ENCODE measurements at regions not wholly inside any gene's neighbourhood (a gene's known extent, or its start where the extent isn't known, plus 50 kb on each side); places are given as distances from the start of the nearest gene placed in this dataset.
"Not testable (repeated sequence)": the region's sequence is repeated elsewhere in the genome, so short reads cannot be mapped to it uniquely, and the experiment has no call there.

DNA sequence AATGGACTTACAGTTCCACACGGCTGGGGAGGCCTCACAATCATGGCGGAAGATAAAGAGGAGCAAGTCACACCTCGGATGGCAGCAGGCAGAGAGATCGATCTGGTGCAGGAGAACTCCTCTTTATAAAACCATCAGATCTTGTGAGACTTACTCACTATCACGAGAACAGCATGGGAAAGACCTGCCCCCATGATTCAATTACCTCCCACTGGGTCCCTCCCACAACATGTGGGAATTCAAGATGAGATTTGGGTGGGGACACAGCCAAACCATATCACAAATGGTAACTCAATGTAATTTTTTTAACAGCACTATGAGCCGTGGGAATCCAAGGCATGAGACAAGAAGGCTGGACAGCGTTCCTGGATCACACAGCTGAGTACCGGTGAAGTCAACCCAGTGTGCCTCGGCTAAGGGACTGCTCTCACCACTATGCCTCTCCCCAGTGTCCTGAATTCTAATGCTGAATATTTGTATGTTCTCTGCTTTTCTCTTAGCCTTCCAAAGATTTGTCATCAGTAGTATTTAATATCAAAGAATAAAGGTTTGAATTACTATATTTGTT lies 84.3 kb downstream of the IRS2 start:
- H3K27ac ChIP-seq; H3K36me3 ChIP-seq (ENCODE audit: low read depth); H3K4me3 ChIP-seq; H3K4me2 ChIP-seq; H3K9me2 ChIP-seq (ENCODE audit: insufficient read depth); H3K79me2 ChIP-seq (ENCODE audit: low read depth); CTCF ChIA-PET; H4K20me1 ChIP-seq (ENCODE audit: insufficient read depth); DNase-seq; H3K9me3 ChIP-seq (ENCODE audit: insufficient read depth, low read depth); POLR2A ChIA-PET (ENCODE audit: unreplicated experiment); H3K27me3 ChIP-seq (ENCODE audit: insufficient read depth, low read depth); intact Hi-C loops (cut with micrococcal nuclease; ENCODE audit: unreplicated experiment); BruUV-seq (replicated peaks); H2AFZ ChIP-seq: not testable (repeated sequence)
- Histone ChIP-seq H3K4me1 (replicated peaks; ENCODE audit: insufficient read depth) (peaks cover 29% of the 10 kb centered on the region), H3F3A (ENCODE audit: insufficient read depth, low read depth) (peaks cover 31% of the 10 kb centered on the region)

DNA sequence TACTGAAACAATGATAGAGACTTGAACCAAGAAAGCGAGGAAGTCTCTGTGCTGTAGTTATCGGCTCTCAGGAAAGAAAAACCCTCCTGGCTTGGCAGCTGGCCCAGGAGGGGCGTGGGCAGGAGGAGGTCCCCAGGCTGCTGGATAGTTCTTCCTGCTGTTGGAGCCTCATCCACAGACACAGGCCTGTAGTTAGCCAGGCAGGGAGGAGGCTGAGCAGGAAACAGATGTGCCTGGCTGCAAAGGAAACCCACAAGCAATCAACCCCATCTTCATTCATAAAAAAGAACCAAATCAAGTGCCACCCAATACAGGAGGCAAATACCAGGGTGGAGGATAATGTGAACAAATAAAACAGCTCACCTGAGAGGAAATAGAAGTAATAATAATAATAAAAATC lies 86.2 kb downstream of the IRS2 start:
- Histone ChIP-seq H3K27ac (no peak overlapping the region), H2AFZ (0 out of 2 replicates have a peak overlapping the region, but pooled peaks have one; percentile 25), H3K9me3 (ENCODE audit: insufficient read depth, low read depth) (peaks cover 8% of the 10 kb centered on the region; the same call in 1 of the 2 replicates), H3K4me1 (replicated peaks; ENCODE audit: insufficient read depth) (peaks cover 15% of the 10 kb centered on the region), H3K4me2 (no peak overlapping the region), H3K4me3 (no peak overlapping the region), H3K36me3 (ENCODE audit: low read depth) (no peaks in the 10 kb centered on the region), H3K27me3 (ENCODE audit: insufficient read depth, low read depth) (no peaks in the 10 kb centered on the region), H3F3A (ENCODE audit: insufficient read depth, low read depth) (peaks cover 12% of the 10 kb centered on the region), H4K20me1 (ENCODE audit: insufficient read depth) (no peaks in the 10 kb centered on the region), H3K79me2 (ENCODE audit: low read depth) (no peaks in the 10 kb centered on the region), H3K9me2 (ENCODE audit: insufficient read depth) (no peaks in the 10 kb centered on the region)
- BruUV-seq (replicated peaks) = no TSS peak
- intact Hi-C loops (cut with micrococcal nuclease; ENCODE audit: unreplicated experiment) = no loop called here
- ChIA-PET CTCF (interaction anchor here (0.5 kb wide), 1 partner anchor 852 kb away, joined by 3 read pairs; no protein-coding TSS in a partner anchor), POLR2A (ENCODE audit: unreplicated experiment) (no interaction called here)
- no peak for TF ChIP-seq EZH2 (IDR thresholded peaks at IDR 0.05; ENCODE audit: low read depth)
- TF ChIP-seq, protein P1, sequence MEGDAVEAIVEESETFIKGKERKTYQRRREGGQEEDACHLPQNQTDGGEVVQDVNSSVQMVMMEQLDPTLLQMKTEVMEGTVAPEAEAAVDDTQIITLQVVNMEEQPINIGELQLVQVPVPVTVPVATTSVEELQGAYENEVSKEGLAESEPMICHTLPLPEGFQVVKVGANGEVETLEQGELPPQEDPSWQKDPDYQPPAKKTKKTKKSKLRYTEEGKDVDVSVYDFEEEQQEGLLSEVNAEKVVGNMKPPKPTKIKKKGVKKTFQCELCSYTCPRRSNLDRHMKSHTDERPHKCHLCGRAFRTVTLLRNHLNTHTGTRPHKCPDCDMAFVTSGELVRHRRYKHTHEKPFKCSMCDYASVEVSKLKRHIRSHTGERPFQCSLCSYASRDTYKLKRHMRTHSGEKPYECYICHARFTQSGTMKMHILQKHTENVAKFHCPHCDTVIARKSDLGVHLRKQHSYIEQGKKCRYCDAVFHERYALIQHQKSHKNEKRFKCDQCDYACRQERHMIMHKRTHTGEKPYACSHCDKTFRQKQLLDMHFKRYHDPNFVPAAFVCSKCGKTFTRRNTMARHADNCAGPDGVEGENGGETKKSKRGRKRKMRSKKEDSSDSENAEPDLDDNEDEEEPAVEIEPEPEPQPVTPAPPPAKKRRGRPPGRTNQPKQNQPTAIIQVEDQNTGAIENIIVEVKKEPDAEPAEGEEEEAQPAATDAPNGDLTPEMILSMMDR (conservative IDR thresholded peaks at IDR 0.05) = no peak
- peak; percentile 42 to 74 for DNase-seq

DNA sequence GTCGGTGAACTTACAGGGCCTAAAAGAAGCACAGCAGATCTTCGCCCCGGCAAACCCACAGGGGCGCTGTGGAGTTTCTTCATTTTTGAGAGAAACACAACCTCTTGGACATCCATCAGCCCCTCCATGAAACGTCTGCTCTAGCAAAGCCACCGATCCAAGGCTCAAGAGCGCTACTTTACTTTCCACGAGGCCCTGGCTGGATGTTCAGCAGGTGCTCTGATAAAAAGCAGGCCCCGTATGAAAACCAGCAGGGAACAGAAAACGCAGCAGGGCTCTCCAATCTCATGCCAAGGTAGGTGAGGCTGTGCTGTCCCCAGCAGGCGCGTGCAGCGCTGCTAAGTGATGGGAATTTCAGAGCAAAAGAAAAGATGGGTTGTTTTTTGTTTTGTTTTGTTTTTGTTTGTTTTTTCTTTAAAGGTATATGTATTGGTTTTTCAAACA lies 86.7 kb downstream of the IRS2 start:
- Histone ChIP-seq H3K4me3 (no peak overlapping the region), H3F3A (ENCODE audit: insufficient read depth, low read depth) (peaks cover 9% of the 10 kb centered on the region; the same call in 1 of the 2 replicates), H3K27me3 (ENCODE audit: insufficient read depth, low read depth) (no peaks in the 10 kb centered on the region), H3K4me1 (replicated peaks; ENCODE audit: insufficient read depth) (peaks cover 15% of the 10 kb centered on the region), H2AFZ (no peak overlapping the region), H3K9me2 (ENCODE audit: insufficient read depth) (no peaks in the 10 kb centered on the region), H3K79me2 (ENCODE audit: low read depth) (no peaks in the 10 kb centered on the region), H3K27ac (no peak overlapping the region), H3K36me3 (ENCODE audit: low read depth) (no peaks in the 10 kb centered on the region), H4K20me1 (ENCODE audit: insufficient read depth) (no peaks in the 10 kb centered on the region), H3K9me3 (ENCODE audit: insufficient read depth, low read depth) (peaks cover 8% of the 10 kb centered on the region; the same call in 1 of the 2 replicates), H3K4me2 (no peak overlapping the region)
- no peak for DNase-seq
- intact Hi-C loops (cut with micrococcal nuclease; ENCODE audit: unreplicated experiment) = no loop called here
- TF ChIP-seq, protein P1 (conservative IDR thresholded peaks at IDR 0.05) = no peak
- no peak for TF ChIP-seq EZH2 (IDR thresholded peaks at IDR 0.05; ENCODE audit: low read depth)
- ChIA-PET POLR2A (ENCODE audit: unreplicated experiment) (no interaction called here), CTCF (no interaction called here)
- BruUV-seq (replicated peaks) = no TSS peak

DNA sequence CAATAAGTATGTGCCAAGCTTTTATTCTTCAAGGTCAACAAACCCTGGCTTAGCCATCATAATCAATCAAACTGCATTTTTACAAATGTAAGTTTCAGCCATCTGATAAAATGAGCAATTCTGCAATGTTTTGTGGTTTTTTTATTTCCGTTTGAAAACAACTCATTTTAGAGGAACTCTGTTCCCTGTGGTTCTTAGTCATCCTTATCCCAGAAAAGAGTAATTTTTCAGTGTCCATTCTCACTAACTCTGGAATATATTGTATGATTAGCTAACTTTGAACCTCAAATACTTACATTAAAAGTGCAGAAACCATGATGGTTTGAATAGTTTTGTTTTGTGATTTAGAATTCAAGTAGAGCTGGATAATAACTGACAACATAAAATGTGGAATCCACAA lies 87.6 kb downstream of the IRS2 start:
- BruUV-seq (replicated peaks) = no TSS peak
- Histone ChIP-seq H3K4me1 (replicated peaks; ENCODE audit: insufficient read depth) (peaks cover 7% of the 10 kb centered on the region), H3K4me3 (no peak overlapping the region), H3F3A (ENCODE audit: insufficient read depth, low read depth) (peaks cover 3% of the 10 kb centered on the region; the same call in 1 of the 2 replicates), H3K9me2 (ENCODE audit: insufficient read depth) (no peaks in the 10 kb centered on the region), H3K36me3 (ENCODE audit: low read depth) (no peaks in the 10 kb centered on the region), H3K27ac (no peak overlapping the region), H3K79me2 (ENCODE audit: low read depth) (no peaks in the 10 kb centered on the region), H3K27me3 (ENCODE audit: insufficient read depth, low read depth) (no peaks in the 10 kb centered on the region), H3K9me3 (ENCODE audit: insufficient read depth, low read depth) (peaks cover 8% of the 10 kb centered on the region; the same call in 1 of the 2 replicates), H4K20me1 (ENCODE audit: insufficient read depth) (no peaks in the 10 kb centered on the region), H2AFZ (no peak overlapping the region), H3K4me2 (no peak overlapping the region)
- no peak for DNase-seq
- ChIA-PET POLR2A (ENCODE audit: unreplicated experiment) (no interaction called here), CTCF (no interaction called here)
- TF ChIP-seq EZH2 (IDR thresholded peaks at IDR 0.05; ENCODE audit: low read depth) = no peak
- intact Hi-C loops (cut with micrococcal nuclease; ENCODE audit: unreplicated experiment) = no loop called here
